Retinal pigment epithelial cell (primary cell): ENCODE measurements at regions not wholly inside any gene's neighbourhood (a gene's known extent, or its start where the extent isn't known, plus 50 kb on each side); places are given as distances from the start of the nearest gene placed in this dataset.

Experiments used
- DNase-seq: peaks from one replicate; pipeline ENCODE4 v3.0.0-alpha.2; 2010; ENCODE audit warnings: low read depth
- H3K4me3 ChIP-seq: 2 replicates; pipeline ENCODE4 v1.5.1; 2011; ENCODE audit warnings: mild to moderate bottlenecking, low read length, control low read depth, moderate library complexity
- CTCF ChIP-seq: conservative IDR thresholded peaks from 2 replicates; pipeline ENCODE4 v1.5.1; 2011; ENCODE audit warnings: low read depth, low read length, control low read depth, inconsistent platforms

DNA sequence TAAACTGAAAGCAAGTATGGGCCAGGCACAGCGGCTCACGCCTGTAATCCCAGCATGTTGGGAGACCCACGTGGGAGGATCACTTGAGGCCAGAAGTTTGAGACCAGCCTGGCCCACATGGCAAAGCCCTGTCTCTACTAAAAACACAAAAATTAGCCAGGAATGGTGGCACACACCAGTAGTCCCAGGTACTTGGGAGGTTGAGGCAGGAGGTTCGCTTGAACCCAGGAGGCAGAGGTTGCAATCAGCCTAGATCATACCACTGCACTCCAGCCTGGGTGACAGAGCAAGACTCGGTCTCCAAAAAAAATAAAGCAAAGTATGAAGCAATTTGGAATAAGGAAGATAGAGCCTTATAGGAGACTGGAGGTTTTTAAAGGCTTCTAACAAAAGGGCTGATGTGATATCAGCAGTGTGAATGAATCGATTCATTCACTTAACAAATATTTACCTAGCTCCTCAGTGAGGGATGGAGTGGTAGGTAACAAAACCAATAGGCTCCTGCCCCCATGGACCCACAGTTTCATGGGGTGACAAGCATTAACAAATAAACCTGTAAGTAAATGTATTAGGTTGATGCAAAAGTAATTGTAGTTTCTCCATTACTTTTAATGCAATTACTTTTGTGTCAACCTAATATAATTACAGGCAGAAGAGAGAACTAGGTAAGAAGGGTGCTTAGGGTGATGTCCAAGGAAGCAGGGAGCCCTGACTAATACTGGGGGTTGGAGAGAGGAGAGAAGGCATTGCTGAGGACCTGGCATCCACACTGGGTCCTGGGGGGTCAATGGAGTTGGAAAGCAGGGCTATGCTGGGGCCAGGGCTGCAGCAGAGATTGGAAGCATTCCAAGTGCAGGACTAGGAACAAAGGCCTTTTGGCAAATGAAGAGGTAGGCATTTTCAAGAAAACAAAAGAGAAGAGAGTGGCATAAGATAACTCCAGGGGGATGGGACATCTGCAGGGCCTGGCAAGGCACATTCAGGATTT lies 195.4 kb upstream of the ARL4C start:
- DNase-seq: no peak
- TF ChIP-seq CTCF: no peak
- H3K4me3 ChIP-seq: no peak overlapping the region

- DNase-seq: no peak
- no peak for TF ChIP-seq CTCF
- no peak overlapping the region for H3K4me3 ChIP-seq
These were observed 194.3 kb upstream of the ARL4C start for GRCh38 chr2:234691214-234691575.

GRCh38 chr2:234690569-234691213 lies 193.8 kb upstream of the ARL4C start:
- no peak for TF ChIP-seq CTCF
- no peak for DNase-seq
- no peak overlapping the region for H3K4me3 ChIP-seq

DNA sequence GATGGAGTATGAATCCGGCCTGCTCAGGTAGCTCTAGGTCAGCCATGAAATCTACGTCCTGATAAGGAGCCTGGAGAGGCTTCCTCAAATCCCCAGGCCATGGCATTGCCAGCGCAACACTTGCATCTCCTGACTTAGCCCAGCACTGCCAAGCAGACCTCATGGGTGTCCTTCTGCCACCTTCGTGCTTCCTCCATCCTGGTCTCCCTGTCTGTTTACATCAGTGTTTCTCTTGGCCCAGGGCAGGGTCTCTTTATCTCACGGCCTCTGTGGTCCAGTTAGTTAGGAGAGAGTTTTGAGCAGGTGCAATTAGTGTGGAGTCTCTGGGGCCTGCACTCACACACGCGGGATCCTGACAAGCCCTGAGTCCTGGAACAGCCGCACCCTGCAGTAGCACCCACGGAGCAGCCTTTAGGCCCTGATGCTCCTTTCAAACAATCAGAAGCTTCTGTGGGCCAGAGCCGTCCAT lies 193.1 kb upstream of the ARL4C start:
- TF ChIP-seq CTCF: no peak

DNA sequence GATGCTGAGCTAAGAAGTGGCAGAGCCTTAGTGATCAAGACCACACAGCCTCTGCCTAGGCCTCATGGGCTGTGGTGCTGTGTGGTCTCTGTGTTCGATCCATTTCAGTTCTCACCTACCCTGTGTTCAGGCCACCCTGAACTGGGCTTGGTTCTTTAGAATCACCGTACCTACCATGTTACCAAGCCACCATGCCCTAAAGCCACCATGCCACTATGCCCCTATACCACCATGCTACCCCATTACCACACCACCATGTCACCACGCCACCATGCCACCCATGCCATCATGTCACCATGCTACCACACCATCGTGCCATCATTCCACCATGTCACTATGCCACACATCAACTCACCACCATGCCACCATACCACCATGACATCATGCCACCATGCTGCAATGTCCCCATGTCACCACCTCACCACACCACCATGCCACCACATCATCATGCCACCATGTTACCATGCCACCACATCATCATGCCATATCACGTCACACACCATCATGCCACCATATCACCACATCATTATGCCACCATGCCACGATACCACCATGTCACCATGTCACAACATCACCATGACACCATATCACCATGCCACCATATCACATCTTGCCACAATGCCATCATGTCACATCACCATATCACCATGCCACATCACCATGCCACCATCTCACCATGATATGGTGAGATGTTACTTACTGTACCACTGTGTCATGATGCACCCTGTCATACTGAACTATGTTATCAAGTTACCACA lies 191.0 kb upstream of the ARL4C start:
- TF ChIP-seq CTCF: no peak
- no peak for DNase-seq
- H3K4me3 ChIP-seq: no peak overlapping the region

More for the DNA sequence above, 193.1 kb upstream of the ARL4C start:
- H3K4me3 ChIP-seq: no peak overlapping the region
- DNase-seq: no peak

GRCh38 chr2:234686088-234686890 lies 189.4 kb upstream of the ARL4C start:
- H3K4me3 ChIP-seq: no peak overlapping the region
- no peak for TF ChIP-seq CTCF
- DNase-seq: peak; percentile 64
